ENCODE measurements at regions not wholly inside any gene's neighbourhood (a gene's known extent, or its start where the extent isn't known, plus 50 kb on each side); places are given as distances from the start of the nearest gene placed in this dataset.
A peak's percentile ranks its signal among the peaks of the same experiment; 100 is the strongest.

GRCh38 chr14:51547701-51548100 is 104.0 kb upstream of the FRMD6 start:
- peaks cover 15% of the 10 kb centered on the region for H3K79me2 ChIP-seq (ENCODE audit: insufficient read depth)
- no peak overlapping the region for H2AFZ ChIP-seq (ENCODE audit: low read depth)
- H3K9ac ChIP-seq = peak overlapping the region; percentile 74
- no peaks in the 10 kb centered on the region for H3K9me3 ChIP-seq
- H3F3A ChIP-seq (replicated peaks; ENCODE audit: insufficient read depth) = peaks cover 41% of the 10 kb centered on the region
- TF ChIP-seq MEF2A (IDR thresholded peaks at IDR 0.05; ENCODE audit: borderline replicate concordance, low read depth) (no peak), TAF1 (IDR thresholded peaks at IDR 0.05; ENCODE audit: borderline replicate concordance, low read depth, low read length) (no peak)
- H3K9me2 ChIP-seq = no peaks in the 10 kb centered on the region
- ChIA-PET CTCF (interaction anchor here (1.3 to 2.8 kb wide), 2 partner anchors 15 to 264 kb away, joined by 3 to 11 read pairs; no protein-coding TSS in a partner anchor), POLR2A (no interaction called here)
- H3K27me3 ChIP-seq (ENCODE audit: insufficient read depth) = no peaks in the 10 kb centered on the region
- WGBS (ENCODE audit: low lambda C conversion rate) = 16% methylated on average over 2 of the region's 2 CpGs
- H3K27ac ChIP-seq (ENCODE audit: low read depth in 2 of 2, low read length in 1 of 2) = peak overlapping the region; percentile 94 to 100
- no peak for DNase-seq
- no peaks in the 10 kb centered on the region for H3K36me3 ChIP-seq (replicated peaks in 1 of 2; ENCODE audit: control insufficient read depth in 1 of 2, insufficient read depth in 2 of 2, low read length in 1 of 2)
- no peaks in the 10 kb centered on the region for H4K20me1 ChIP-seq (ENCODE audit: insufficient read depth)
- peaks cover 25 to 36% of the 10 kb centered on the region in 2 experiments for H3K4me1 ChIP-seq (ENCODE audit: control insufficient read depth in 1 of 2, insufficient read depth in 2 of 2, low read depth in 1 of 2, low read length in 1 of 2)
- peak overlapping the region; percentile 3 to 9; a peak in 2 of 4 replicates for H3K4me3 ChIP-seq (ENCODE audit: low read depth in 2 of 2, low read length in 1 of 2)
- peak overlapping the region; percentile 54; the same call in 1 of the 2 replicates for H3K4me2 ChIP-seq

- H3K79me2 ChIP-seq (ENCODE audit: insufficient read depth) = peaks cover 15% of the 10 kb centered on the region
- H2AFZ ChIP-seq (ENCODE audit: low read depth) = no peak overlapping the region
- no peaks in the 10 kb centered on the region for H3K9me2 ChIP-seq
- 35% methylated on average over 4 of the region's 4 CpGs for WGBS (ENCODE audit: low lambda C conversion rate)
- ChIA-PET CTCF (interaction anchor here (1.0 to 2.8 kb wide), 3 partner anchors 15 to 265 kb away, joined by 3 to 11 read pairs (median 4); no protein-coding TSS in a partner anchor), POLR2A (no interaction called here)
- H3K36me3 ChIP-seq (replicated peaks in 1 of 2; ENCODE audit: control insufficient read depth in 1 of 2, insufficient read depth in 2 of 2, low read length in 1 of 2) = no peaks in the 10 kb centered on the region
- peak overlapping the region; percentile 54; the same call in 1 of the 2 replicates for H3K4me2 ChIP-seq
- TF ChIP-seq RFX5 (IDR thresholded peaks at IDR 0.05; ENCODE audit: low read length) (no peak), EP300 (IDR thresholded peaks at IDR 0.05; ENCODE audit: borderline replicate concordance in 1 of 2, low read depth in 1 of 2, low read length in 1 of 2) (peak; percentile 55 to 59; a peak in 3 of 4 replicates), FOSL2 (IDR thresholded peaks at IDR 0.05; ENCODE audit: borderline replicate concordance, low read depth) (no peak), RAD21 (IDR thresholded peaks at IDR 0.05; ENCODE audit: low read length) (no peak), NRF1 (IDR thresholded peaks at IDR 0.05; ENCODE audit: low read depth, low read length) (no peak), USF1 (IDR thresholded peaks at IDR 0.05; ENCODE audit: borderline replicate concordance, low read depth) (no peak), TCF12 (IDR thresholded peaks at IDR 0.05) (peak; percentile 60), RXRA (IDR thresholded peaks at IDR 0.05; ENCODE audit: borderline replicate concordance, low read depth) (no peak; the same call in 1 of the 2 replicates), CHD2 (IDR thresholded peaks at IDR 0.05; ENCODE audit: low read length, partially characterized antibody) (no peak), REST (IDR thresholded peaks at IDR 0.05; ENCODE audit: low read depth, low read length) (no peak), PBX3 (IDR thresholded peaks at IDR 0.05) (peak; percentile 62), MAX (IDR thresholded peaks at IDR 0.05; ENCODE audit: low read depth) (no peak)
- peaks cover 27 to 36% of the 10 kb centered on the region in 2 experiments for H3K4me1 ChIP-seq (ENCODE audit: control insufficient read depth in 1 of 2, insufficient read depth in 2 of 2, low read depth in 1 of 2, low read length in 1 of 2)
- H3F3A ChIP-seq (replicated peaks; ENCODE audit: insufficient read depth) = peaks cover 43% of the 10 kb centered on the region
- no peaks in the 10 kb centered on the region for H3K9me3 ChIP-seq
- peak overlapping the region; percentile 74 for H3K9ac ChIP-seq
- no peaks in the 10 kb centered on the region for H4K20me1 ChIP-seq (ENCODE audit: insufficient read depth)
- H3K4me3 ChIP-seq (ENCODE audit: low read depth in 2 of 2, low read length in 1 of 2) = peak overlapping the region; percentile 3 to 9; a peak in 2 of 4 replicates
- no peaks in the 10 kb centered on the region for H3K27me3 ChIP-seq (ENCODE audit: insufficient read depth)
- peak overlapping the region; percentile 94 to 100 for H3K27ac ChIP-seq (ENCODE audit: low read depth in 2 of 2, low read length in 1 of 2)
- no peak for DNase-seq
These were observed 103.5 kb upstream of the FRMD6 start for GRCh38 chr14:51548187-51548586.

Data from SK-N-SH (cell line).